Suprapubic skin (tissue), 4 donors: ENCODE measurements at regions not wholly inside any gene's neighbourhood (a gene's known extent, or its start where the extent isn't known, plus 50 kb on each side); places are given as distances from the start of the nearest gene placed in this dataset.

ENCODE experiments used
- DNase-seq, 2 donors: peaks; one replicate each; pipeline ENCODE4 v3.0.0-alpha.2; 2019; ENCODE audit warnings: low spot score in 2 of 2
- H3K27ac ChIP-seq: fragments of 200-600 bp; sonication (generic); one replicate; pipeline ENCODE4 v1.5.1; 2019
- H3K27me3 ChIP-seq: fragments of 200-600 bp; sonication (generic); one replicate; pipeline ENCODE4 v1.5.1; 2019
- H3K36me3 ChIP-seq: fragments of 200-600 bp; sonication (generic); one replicate; pipeline ENCODE4 v1.5.1; 2019
- H3K4me1 ChIP-seq: fragments of 200-600 bp; sonication (generic); one replicate; pipeline ENCODE4 v1.5.1; 2019
- H3K4me3 ChIP-seq: fragments of 200-600 bp; sonication (generic); one replicate; pipeline ENCODE4 v1.5.1; 2019; ENCODE audit warnings: mild to moderate bottlenecking
- H3K9me3 ChIP-seq: fragments of 200-600 bp; sonication (generic); one replicate; pipeline ENCODE4 v1.5.1; 2019
- EP300 ChIP-seq: sonication (generic); formaldehyde crosslinking; IDR thresholded peaks from one replicate; pipeline ENCODE4 v1.6.1; 2017; ENCODE audit warnings: antibody characterized with exemption
- POLR2A ChIP-seq, 2 donors: fragments of 450-650 bp; IDR thresholded peaks; one replicate each; pipeline ENCODE4 v1.6.1; 2017; ENCODE audit warnings: antibody characterized with exemption in 2 of 2, mild to moderate bottlenecking in 2 of 2, moderate library complexity in 2 of 2
- POLR2AphosphoS5 ChIP-seq, 3 donors: sonication (generic); formaldehyde crosslinking; IDR thresholded peaks; one replicate each; pipeline ENCODE4 v1.6.1; 2017; ENCODE audit warnings: antibody characterized with exemption in 3 of 3
- WGBS: methylation state at CpG from one replicate; pipeline ENCODE4 v1.1.5; 2018; 5-methylcytosine and 5-hydroxymethylcytosine counted together
- TF ChIP-seq, protein P1 (sequence below), 2 donors: fragments of 200-600 bp in 1 of 2; fragments of 450-650 bp in 1 of 2; sonication (generic) in 1 of 2; IDR thresholded peaks; one replicate each; pipeline ENCODE4 v1.5.1; 2016 to 2019; ENCODE audit warnings: antibody characterized with exemption in 2 of 2, mild to moderate bottlenecking in 1 of 2, moderate library complexity in 1 of 2

DNA sequence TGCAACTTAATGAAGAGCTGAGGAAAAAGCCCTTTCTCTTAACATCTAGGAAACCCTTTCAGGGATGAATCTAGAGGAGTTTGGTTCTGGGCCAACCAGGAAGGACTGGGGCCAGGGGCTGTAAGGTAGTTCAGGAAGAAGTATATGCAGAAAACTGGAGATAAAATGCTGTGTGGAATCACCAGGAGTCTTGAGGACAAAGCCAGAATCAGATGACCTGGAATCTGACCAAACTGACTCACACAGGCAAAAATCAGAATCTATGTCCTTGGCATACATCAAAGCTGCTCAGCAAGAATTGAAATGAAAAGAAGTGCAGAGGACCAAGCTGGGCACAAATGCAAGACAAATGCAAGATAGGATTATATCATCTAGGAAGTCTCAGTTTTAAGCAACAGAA, 59.4 kb upstream of the ATP2C1 start:
- no peak overlapping the region for H3K27ac ChIP-seq
- H3K4me3 ChIP-seq, result no peak overlapping the region
- H3K36me3 ChIP-seq, result no peaks in the 10 kb centered on the region
- no peaks in the 10 kb centered on the region for H3K27me3 ChIP-seq
- H3K4me1 ChIP-seq, result peaks cover 16% of the 10 kb centered on the region
- no peak for TF ChIP-seq EP300
- TF ChIP-seq POLR2AphosphoS5 (IDR thresholded peaks at IDR 0.05), result no peak
- TF ChIP-seq POLR2A (IDR thresholded peaks at IDR 0.05), result no peak
- TF ChIP-seq, protein P1, sequence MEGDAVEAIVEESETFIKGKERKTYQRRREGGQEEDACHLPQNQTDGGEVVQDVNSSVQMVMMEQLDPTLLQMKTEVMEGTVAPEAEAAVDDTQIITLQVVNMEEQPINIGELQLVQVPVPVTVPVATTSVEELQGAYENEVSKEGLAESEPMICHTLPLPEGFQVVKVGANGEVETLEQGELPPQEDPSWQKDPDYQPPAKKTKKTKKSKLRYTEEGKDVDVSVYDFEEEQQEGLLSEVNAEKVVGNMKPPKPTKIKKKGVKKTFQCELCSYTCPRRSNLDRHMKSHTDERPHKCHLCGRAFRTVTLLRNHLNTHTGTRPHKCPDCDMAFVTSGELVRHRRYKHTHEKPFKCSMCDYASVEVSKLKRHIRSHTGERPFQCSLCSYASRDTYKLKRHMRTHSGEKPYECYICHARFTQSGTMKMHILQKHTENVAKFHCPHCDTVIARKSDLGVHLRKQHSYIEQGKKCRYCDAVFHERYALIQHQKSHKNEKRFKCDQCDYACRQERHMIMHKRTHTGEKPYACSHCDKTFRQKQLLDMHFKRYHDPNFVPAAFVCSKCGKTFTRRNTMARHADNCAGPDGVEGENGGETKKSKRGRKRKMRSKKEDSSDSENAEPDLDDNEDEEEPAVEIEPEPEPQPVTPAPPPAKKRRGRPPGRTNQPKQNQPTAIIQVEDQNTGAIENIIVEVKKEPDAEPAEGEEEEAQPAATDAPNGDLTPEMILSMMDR (IDR thresholded peaks at IDR 0.05), result no peak
- H3K9me3 ChIP-seq, result no peaks in the 10 kb centered on the region
- no peak for DNase-seq

DNA sequence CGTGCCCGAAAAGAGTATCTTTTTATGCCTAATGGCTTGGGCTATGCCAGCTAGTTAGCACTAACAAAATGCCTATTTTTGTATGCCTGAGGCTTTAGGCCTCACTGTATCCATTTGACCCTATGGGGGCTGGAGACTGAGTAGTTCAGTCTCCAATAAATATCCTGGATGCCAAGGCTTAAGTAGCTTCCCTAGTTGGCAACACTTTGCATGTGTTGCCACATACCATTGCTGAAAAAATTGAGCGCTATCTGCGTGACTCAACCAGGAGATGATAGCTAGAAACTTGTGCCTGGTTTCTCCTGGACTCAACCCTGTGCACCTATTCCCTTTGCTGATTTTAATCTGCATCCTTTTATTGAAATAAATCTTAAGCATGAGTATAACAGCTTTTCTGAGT, 58.4 kb upstream of the ATP2C1 start:
- Histone ChIP-seq H3K27ac (no peak overlapping the region), H3K36me3 (no peaks in the 10 kb centered on the region), H3K27me3 (no peaks in the 10 kb centered on the region), H3K4me3 (no peak overlapping the region), H3K9me3 (no peaks in the 10 kb centered on the region), H3K4me1 (peaks cover 16% of the 10 kb centered on the region)
- no peak for DNase-seq
- WGBS, result 57% methylated on average over 4 of the region's 4 CpGs
- no peak for TF ChIP-seq EP300
- TF ChIP-seq, protein P1 (IDR thresholded peaks at IDR 0.05), result no peak

DNA sequence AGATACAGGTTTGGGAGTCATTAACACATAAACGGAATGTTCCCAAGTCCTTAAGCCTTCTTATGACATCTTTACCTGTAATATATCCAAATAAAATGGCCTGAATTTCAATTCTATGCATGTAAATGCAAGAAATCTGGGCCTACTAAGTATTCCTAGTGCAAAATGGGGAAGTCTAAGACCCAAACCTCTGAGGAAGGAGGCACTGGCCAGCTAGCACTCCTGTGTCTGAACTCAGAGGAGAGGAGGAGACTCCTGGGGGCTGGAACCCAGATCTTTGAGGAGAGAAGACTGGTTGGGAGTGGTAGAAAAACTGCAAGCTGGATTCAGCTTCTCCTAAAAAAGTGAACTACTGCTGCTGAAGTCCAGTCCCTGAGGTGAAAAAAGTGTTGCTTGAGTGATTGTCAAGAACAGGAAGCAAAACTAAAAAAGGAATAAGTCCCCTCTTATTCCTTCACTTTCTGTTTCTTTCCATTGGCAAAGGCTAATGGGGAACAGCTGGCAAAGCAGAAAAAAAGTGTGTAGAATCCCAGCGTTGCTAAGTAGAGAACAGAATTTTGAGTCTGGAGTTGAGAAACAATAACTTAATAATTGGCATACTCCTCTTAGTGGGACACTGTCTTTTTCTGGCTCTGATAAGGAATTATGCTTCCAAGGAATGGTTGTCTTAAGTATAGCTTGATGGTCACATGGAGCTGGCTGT, 54.8 kb upstream of the ATP2C1 start:
- Histone ChIP-seq H3K27ac (no peak overlapping the region), H3K4me1 (peaks cover 16% of the 10 kb centered on the region), H3K27me3 (no peaks in the 10 kb centered on the region), H3K9me3 (no peaks in the 10 kb centered on the region), H3K4me3 (no peak overlapping the region), H3K36me3 (no peaks in the 10 kb centered on the region)
- no peak for TF ChIP-seq POLR2AphosphoS5 (IDR thresholded peaks at IDR 0.05)
- DNase-seq, result no peak
- 51% methylated on average over 2 of the region's 2 CpGs for WGBS

DNA sequence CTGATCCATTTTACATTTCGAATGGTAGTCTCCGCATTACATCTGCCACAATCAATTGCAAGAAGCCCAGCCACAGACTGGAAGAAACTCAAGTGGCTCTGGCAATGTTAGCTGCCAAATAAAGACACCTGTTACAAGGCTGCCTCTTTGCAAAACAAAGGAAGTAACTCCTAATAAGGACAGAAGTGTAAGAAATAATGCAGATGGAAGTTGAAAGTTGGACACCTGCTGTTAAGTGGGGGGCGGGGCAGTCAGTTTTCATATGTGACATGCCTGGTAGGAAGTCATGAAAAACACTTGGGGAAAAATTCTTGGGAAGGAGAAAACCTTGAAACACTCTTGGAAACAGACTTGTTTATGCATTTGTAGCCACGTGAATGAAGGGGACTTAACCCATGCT, 54.1 kb upstream of the ATP2C1 start:
- Histone ChIP-seq H3K27ac (no peak overlapping the region), H3K9me3 (no peaks in the 10 kb centered on the region), H3K27me3 (no peaks in the 10 kb centered on the region), H3K4me3 (no peak overlapping the region), H3K4me1 (peaks cover 10% of the 10 kb centered on the region), H3K36me3 (no peaks in the 10 kb centered on the region)
- 48% methylated on average over 4 of the region's 4 CpGs for WGBS
- DNase-seq, result no peak
- no peak for TF ChIP-seq EP300
- TF ChIP-seq POLR2AphosphoS5 (IDR thresholded peaks at IDR 0.05), result no peak
- no peak for TF ChIP-seq POLR2A (IDR thresholded peaks at IDR 0.05)
- TF ChIP-seq, protein P1 (IDR thresholded peaks at IDR 0.05), result no peak

DNA sequence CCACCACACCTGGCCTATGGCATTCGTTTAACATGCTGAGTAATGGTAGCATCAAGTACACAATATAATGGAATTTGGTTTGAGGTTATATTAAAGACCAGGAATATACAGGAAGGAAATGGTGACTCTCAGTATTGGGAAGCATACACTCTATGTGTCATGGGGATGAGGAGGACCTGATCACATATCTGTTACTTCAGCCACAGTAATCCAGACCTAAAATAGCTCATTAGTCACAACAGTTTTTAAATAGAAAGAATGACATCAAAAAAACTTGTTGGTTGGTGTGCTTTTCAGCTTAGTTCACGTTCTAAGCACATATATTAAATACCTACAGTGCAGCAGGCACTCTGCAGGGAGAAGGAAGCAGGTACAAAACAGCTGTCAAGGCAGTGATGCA, 52.5 kb upstream of the ATP2C1 start:
- TF ChIP-seq POLR2AphosphoS5 (IDR thresholded peaks at IDR 0.05) (no peak), EP300 (no peak), POLR2A (IDR thresholded peaks at IDR 0.05) (no peak)
- TF ChIP-seq, protein P1 (IDR thresholded peaks at IDR 0.05), result no peak
- H3K27me3 ChIP-seq, result no peaks in the 10 kb centered on the region
- H3K27ac ChIP-seq, result no peak overlapping the region
- H3K9me3 ChIP-seq, result no peaks in the 10 kb centered on the region
- WGBS, result 73% methylated on average over 2 of the region's 2 CpGs
- no peak for DNase-seq
- H3K36me3 ChIP-seq, result no peaks in the 10 kb centered on the region
- H3K4me3 ChIP-seq, result no peak overlapping the region
- H3K4me1 ChIP-seq, result no peaks in the 10 kb centered on the region

DNA sequence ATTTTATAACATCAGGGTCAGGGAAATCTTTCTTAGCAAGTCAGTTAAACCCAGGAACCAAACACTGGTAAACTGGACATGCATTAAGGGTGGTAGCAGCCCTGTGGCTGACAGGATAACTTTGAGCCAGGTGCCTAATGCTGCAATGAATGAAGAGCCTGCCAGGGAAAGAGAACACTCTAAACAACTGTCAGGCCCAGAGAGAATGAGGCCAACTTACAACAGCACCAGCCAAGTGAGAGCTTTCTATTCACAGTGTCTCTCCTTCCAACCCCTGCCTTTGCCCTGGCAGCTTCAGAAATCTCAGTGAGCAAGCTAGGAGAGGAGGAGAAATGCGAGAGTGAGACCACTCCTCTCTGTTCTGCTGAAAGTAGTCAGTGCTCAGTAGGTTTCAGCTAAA, 50.4 kb upstream of the ATP2C1 start:
- H3K27ac ChIP-seq, result no peak overlapping the region
- TF ChIP-seq POLR2A (IDR thresholded peaks at IDR 0.05) (no peak), EP300 (no peak), POLR2AphosphoS5 (IDR thresholded peaks at IDR 0.05) (no peak)
- TF ChIP-seq, protein P1 (IDR thresholded peaks at IDR 0.05), result no peak
- H3K36me3 ChIP-seq, result no peaks in the 10 kb centered on the region
- no peaks in the 10 kb centered on the region for H3K27me3 ChIP-seq
- H3K4me3 ChIP-seq, result no peak overlapping the region
- peaks cover 4% of the 10 kb centered on the region for H3K4me1 ChIP-seq
- WGBS, result 52% methylated on average over 1 of the region's 1 CpG
- no peaks in the 10 kb centered on the region for H3K9me3 ChIP-seq
- no peak for DNase-seq
